Activated naive CD4-positive, alpha-beta T cell treated with anti-CD3 and anti-CD28 coated beads, Interleukin-2, amount 50 U/mL, for 72 hours (primary cell): ENCODE measurements at regions not wholly inside any gene's neighbourhood (a gene's known extent, or its start where the extent isn't known, plus 50 kb on each side); places are given as distances from the start of the nearest gene placed in this dataset.
"Not testable (repeated sequence)": the region's sequence is repeated elsewhere in the genome, so short reads cannot be mapped to it uniquely, and the experiment has no call there.

ENCODE experiments used
- ATAC-seq, 2 donors: fragments of 150-1000 bp; cut with Tn5 transposase; 2 replicates each; pipeline ENCODE4 v1.10.0; 2021; ENCODE audit warnings: mild to moderate bottlenecking in 2 of 2, moderate library complexity in 2 of 2
- DNase-seq, 2 donors: peaks; one replicate each; pipeline ENCODE4 v3.0.0; 2021 to 2022; ENCODE audit warnings: low spot score in 2 of 2
- H3K27ac Mint-ChIP-seq, 2 donors: one replicate each; pipeline ENCODE4 v1.8.0; 2022; ENCODE audit warnings: mild to moderate bottlenecking in 2 of 2, mixed read lengths in 2 of 2
- H3K36me3 Mint-ChIP-seq, 2 donors: one replicate each; pipeline ENCODE4 v1.8.0; 2022; ENCODE audit warnings: mixed read lengths in 2 of 2
- H3K9me3 Mint-ChIP-seq, 2 donors: one replicate each; pipeline ENCODE4 v1.8.0; 2022; ENCODE audit warnings: mixed read lengths in 2 of 2

- H3K27ac Mint-ChIP-seq: no peak overlapping the region
- H3K36me3 Mint-ChIP-seq: no peaks in the 10 kb centered on the region
- H3K9me3 Mint-ChIP-seq: no peaks in the 10 kb centered on the region
- DNase-seq: no peak
- ATAC-seq: no peak
Observed at GRCh38 chr11:87909178-87909577, 266.1 kb downstream of the RAB38 start.

GRCh38 chr11:87908086-87908485 is 267.2 kb downstream of the RAB38 start:
- no peak for DNase-seq
- ATAC-seq: no peak
- H3K27ac Mint-ChIP-seq: no peak overlapping the region
- no peaks in the 10 kb centered on the region for H3K36me3 Mint-ChIP-seq
- no peaks in the 10 kb centered on the region for H3K9me3 Mint-ChIP-seq

- DNase-seq (no peak), ATAC-seq (no peak)
- Mint-ChIP-seq H3K9me3 (no peaks in the 10 kb centered on the region), H3K36me3 (no peaks in the 10 kb centered on the region), H3K27ac (no peak overlapping the region)
Observed at GRCh38 chr11:87903345-87903744, 271.9 kb downstream of the RAB38 start.

GRCh38 chr11:87901341-87901740 is 273.9 kb downstream of the RAB38 start:
- no peaks in the 10 kb centered on the region for H3K36me3 Mint-ChIP-seq
- ATAC-seq (no peak), DNase-seq (no peak)
- no peak overlapping the region for H3K27ac Mint-ChIP-seq
- no peaks in the 10 kb centered on the region for H3K9me3 Mint-ChIP-seq

- H3K36me3 Mint-ChIP-seq: no peaks in the 10 kb centered on the region
- no peaks in the 10 kb centered on the region for H3K9me3 Mint-ChIP-seq
- no peak overlapping the region for H3K27ac Mint-ChIP-seq
- DNase-seq: no peak
- ATAC-seq: no peak
Observed at GRCh38 chr11:87897921-87898320, 277.3 kb downstream of the RAB38 start.

GRCh38 chr11:87897071-87897470 is 278.2 kb downstream of the RAB38 start:
- Mint-ChIP-seq H3K36me3 (no peaks in the 10 kb centered on the region), H3K27ac (no peak overlapping the region), H3K9me3 (no peaks in the 10 kb centered on the region)
- ATAC-seq (no peak), DNase-seq (no peak)

- ATAC-seq: no peak
- DNase-seq: no peak
- H3K9me3 Mint-ChIP-seq: no peaks in the 10 kb centered on the region
- H3K36me3 Mint-ChIP-seq: no peaks in the 10 kb centered on the region
- no peak overlapping the region for H3K27ac Mint-ChIP-seq
Observed at GRCh38 chr11:87894961-87895360, 280.3 kb downstream of the RAB38 start.

GRCh38 chr11:87892291-87892690 is 283.0 kb downstream of the RAB38 start:
- Mint-ChIP-seq H3K36me3 (no peaks in the 10 kb centered on the region), H3K27ac (no peak overlapping the region), H3K9me3 (no peaks in the 10 kb centered on the region)
- ATAC-seq: no peak
- DNase-seq: no peak

- Mint-ChIP-seq H3K9me3 (no peaks in the 10 kb centered on the region), H3K27ac (no peak overlapping the region), H3K36me3 (no peaks in the 10 kb centered on the region)
- ATAC-seq (no peak), DNase-seq (no peak)
Observed at GRCh38 chr11:87889126-87889525, 286.1 kb downstream of the RAB38 start.

- ATAC-seq, H3K36me3 Mint-ChIP-seq, H3K9me3 Mint-ChIP-seq, H3K27ac Mint-ChIP-seq, DNase-seq: not testable (repeated sequence)
Observed at GRCh38 chr11:87885084-87885483, 290.2 kb downstream of the RAB38 start.

- Mint-ChIP-seq H3K9me3 (no peaks in the 10 kb centered on the region), H3K27ac (no peak overlapping the region), H3K36me3 (no peaks in the 10 kb centered on the region)
- ATAC-seq (no peak), DNase-seq (no peak)
Observed at GRCh38 chr11:87879118-87879517, 296.1 kb downstream of the RAB38 start.

GRCh38 chr11:87878373-87878825 is 296.8 kb downstream of the RAB38 start:
- H3K9me3 Mint-ChIP-seq: no peaks in the 10 kb centered on the region
- DNase-seq: no peak
- H3K27ac Mint-ChIP-seq: no peak overlapping the region
- no peaks in the 10 kb centered on the region for H3K36me3 Mint-ChIP-seq
- ATAC-seq: no peak

- DNase-seq (no peak), ATAC-seq (no peak)
- H3K36me3 Mint-ChIP-seq: no peaks in the 10 kb centered on the region
- peaks cover 0 to 4% of the 10 kb centered on the region in 2 donors for H3K9me3 Mint-ChIP-seq
- H3K27ac Mint-ChIP-seq: no peak overlapping the region
Observed at GRCh38 chr11:87871056-87871455, 304.2 kb downstream of the RAB38 start.

- H3K27ac Mint-ChIP-seq: no peak overlapping the region
- DNase-seq: no peak
- H3K36me3 Mint-ChIP-seq: no peaks in the 10 kb centered on the region
- peaks cover 0 to 4% of the 10 kb centered on the region in 2 donors for H3K9me3 Mint-ChIP-seq
- no peak for ATAC-seq
Observed at GRCh38 chr11:87870086-87870485, 305.2 kb downstream of the RAB38 start.

GRCh38 chr11:87866951-87867350 is 308.3 kb downstream of the RAB38 start:
- peaks cover 0 to 4% of the 10 kb centered on the region in 2 donors for H3K9me3 Mint-ChIP-seq
- H3K36me3 Mint-ChIP-seq: no peaks in the 10 kb centered on the region
- no peak overlapping the region for H3K27ac Mint-ChIP-seq
- ATAC-seq (no peak), DNase-seq (no peak)

- ATAC-seq (no peak), DNase-seq (no peak)
- no peaks in the 10 kb centered on the region for H3K9me3 Mint-ChIP-seq
- H3K27ac Mint-ChIP-seq: no peak overlapping the region
- no peaks in the 10 kb centered on the region for H3K36me3 Mint-ChIP-seq
Observed at GRCh38 chr11:87861030-87861429, 314.2 kb downstream of the RAB38 start.

GRCh38 chr11:87859636-87860035 is 315.6 kb downstream of the RAB38 start:
- H3K9me3 Mint-ChIP-seq: no peaks in the 10 kb centered on the region
- H3K36me3 Mint-ChIP-seq: no peaks in the 10 kb centered on the region
- DNase-seq (no peak), ATAC-seq (no peak)
- H3K27ac Mint-ChIP-seq: no peak overlapping the region

GRCh38 chr11:87851827-87852226 is 323.4 kb downstream of the RAB38 start:
- DNase-seq (no peak), ATAC-seq (no peak)
- H3K27ac Mint-ChIP-seq: no peak overlapping the region
- H3K36me3 Mint-ChIP-seq: no peaks in the 10 kb centered on the region
- H3K9me3 Mint-ChIP-seq: no peaks in the 10 kb centered on the region

GRCh38 chr11:87851234-87851633 is 324.0 kb downstream of the RAB38 start:
- ATAC-seq (no peak), DNase-seq (no peak)
- Mint-ChIP-seq H3K9me3 (no peaks in the 10 kb centered on the region), H3K27ac (no peak overlapping the region), H3K36me3 (no peaks in the 10 kb centered on the region)
